ENCODE measurements at regions not wholly inside any gene's neighbourhood (a gene's known extent, or its start where the extent isn't known, plus 50 kb on each side); places are given as distances from the start of the nearest gene placed in this dataset.

DNA sequence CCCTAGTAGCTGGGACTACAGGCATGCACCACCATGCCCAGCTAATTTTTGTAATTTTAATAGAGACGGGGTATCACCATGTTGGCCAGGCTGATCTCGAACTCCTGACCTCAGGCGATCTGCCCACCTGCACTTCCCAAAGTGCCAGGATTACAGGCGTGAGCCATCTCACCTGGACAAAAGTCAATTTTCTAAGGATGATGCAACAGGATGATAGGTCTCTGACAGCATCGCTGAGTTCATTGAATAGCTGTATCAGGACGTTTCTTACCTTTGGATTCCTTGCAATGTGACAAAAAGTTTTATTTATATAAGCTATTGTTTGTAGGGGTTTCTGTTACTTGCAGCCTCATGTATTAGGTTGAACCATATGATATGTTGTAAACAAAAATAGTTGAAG lies 55.5 kb upstream of the PCED1B start:
- TF ChIP-seq POLR2A (IDR thresholded peaks at IDR 0.05; ENCODE audit: extremely low read depth, insufficient read length) (no peak), CTCF (IDR thresholded peaks at IDR 0.05; ENCODE audit: low read depth, low read length) (no peak), MYC (IDR thresholded peaks at IDR 0.05; ENCODE audit: low read depth, low read length) (no peak)

Measured in NB4 (cell line).